Stimulated activated CD4-positive, alpha-beta T cell treated with anti-CD3 and anti-CD28 coated beads, Interleukin-2, amount 100 ng/mL, for 4 hours (primary cell): ENCODE measurements at regions not wholly inside any gene's neighbourhood (a gene's known extent, or its start where the extent isn't known, plus 50 kb on each side); places are given as distances from the start of the nearest gene placed in this dataset.

Experiments used
- DNase-seq: peaks from one replicate; pipeline ENCODE4 v3.0.0-alpha.2; 2020; ENCODE audit warnings: low read depth

DNA sequence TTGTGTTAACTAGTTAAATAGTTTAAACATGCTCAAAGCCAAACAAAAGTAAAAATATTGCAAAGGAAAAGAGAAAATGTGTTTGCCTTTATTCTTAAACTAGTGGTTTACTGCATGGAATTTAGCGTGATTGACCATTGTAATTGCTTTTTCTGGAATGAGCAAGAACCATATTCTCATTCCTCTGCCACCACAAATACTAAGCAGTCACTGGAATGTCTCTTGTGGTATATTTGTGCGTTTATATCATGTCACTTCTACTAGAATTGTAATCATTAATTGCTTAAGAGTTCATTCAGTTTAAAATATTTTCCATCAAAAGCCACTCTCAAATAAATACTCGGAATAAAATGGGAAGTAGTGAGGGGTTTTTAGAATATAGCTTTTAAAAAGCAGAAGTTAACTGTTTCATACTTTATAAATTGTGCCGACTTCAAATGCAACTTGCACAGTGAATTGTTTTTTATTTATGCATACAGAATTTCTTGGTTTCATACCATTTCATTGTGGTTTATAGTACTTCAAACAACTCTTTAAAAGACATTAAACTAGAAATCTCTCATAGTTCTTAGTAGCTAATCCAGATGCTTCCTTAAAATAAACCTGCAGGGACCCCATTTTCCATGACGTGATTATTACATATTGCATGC is 288.1 kb downstream of the EPHA4 start:
- DNase-seq, result no peak

DNA sequence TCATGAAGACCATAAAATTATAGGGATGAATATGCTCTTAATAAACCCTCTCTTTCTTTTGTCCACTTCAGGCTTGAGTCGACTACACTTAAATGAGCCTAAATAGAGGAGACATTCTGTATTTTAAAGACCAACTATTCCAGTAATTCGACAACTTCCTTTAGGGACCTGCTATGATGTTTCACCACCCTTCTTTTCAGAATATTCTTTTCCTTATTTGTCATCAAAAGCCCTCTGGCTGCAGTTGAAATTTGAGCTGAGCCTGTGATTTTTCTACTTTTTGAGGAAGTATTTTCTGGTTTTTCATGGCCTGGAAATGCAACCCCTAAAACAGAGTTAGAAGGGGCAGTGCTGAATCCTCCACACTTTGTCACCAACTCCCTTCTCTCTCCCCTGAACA is 287.0 kb downstream of the EPHA4 start:
- DNase-seq, result no peak

DNA sequence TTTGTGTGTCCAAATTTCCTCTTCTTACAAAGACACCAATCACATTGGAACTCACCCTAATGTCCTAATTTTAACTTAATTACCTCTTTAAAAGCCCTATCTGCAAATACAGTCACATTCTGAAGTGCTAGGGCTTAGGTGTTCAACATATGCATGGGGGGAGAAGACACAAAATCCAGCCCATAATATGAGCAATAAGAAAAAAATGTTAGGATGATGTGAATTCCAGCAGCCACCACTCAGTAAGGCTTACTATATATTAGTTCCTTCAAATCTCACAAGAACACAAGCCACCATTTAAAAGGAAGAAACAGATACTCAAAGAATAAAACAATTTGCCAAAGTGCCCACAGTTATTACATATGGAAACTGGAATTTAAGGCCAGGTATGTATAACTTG is 285.7 kb downstream of the EPHA4 start:
- DNase-seq, result no peak

DNA sequence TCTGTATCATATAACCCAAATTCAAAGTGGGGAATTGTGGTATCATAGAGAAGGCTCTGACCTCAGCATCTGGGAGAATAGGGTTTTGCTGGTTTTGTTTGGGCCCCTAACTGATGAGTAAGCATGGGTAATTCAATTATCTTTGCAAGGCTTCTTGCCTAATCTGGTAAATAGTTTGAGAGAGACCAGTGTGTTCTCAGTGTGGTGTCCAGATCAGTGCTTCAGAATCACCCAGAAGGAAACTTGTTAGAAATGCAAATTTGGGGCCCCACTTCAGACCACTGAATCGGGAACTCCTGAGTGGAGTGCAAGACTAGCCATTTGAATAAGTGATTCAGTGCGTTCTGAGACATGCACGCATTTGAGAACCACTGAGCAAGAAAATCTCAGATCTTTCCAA is 282.7 kb downstream of the EPHA4 start:
- no peak for DNase-seq

GRCh38 chr2:221289846-221290245 is 282.3 kb downstream of the EPHA4 start:
- DNase-seq, result no peak

- no peak for DNase-seq
These were observed 278.0 kb downstream of the EPHA4 start for GRCh38 chr2:221293949-221294742.

DNA sequence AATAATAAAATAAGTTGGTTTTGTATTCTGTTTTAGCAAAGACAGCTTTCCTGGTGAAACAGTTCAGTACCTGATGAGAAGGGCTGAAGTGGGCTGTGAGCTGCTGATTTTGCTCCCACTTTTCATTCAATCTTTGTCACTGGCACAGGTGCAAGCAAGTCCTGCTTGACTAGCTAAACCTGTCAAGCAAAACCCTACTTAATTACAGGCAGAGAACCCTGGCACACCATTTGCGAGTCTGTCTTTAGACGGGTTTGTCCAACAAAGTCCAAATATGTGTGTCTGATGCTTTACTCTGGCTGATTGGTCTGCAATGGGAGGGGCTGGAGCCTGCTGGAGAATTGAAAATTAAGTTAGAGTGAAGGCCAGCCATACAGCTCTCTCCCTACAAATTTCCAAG is 267.2 kb downstream of the EPHA4 start:
- no peak for DNase-seq

DNA sequence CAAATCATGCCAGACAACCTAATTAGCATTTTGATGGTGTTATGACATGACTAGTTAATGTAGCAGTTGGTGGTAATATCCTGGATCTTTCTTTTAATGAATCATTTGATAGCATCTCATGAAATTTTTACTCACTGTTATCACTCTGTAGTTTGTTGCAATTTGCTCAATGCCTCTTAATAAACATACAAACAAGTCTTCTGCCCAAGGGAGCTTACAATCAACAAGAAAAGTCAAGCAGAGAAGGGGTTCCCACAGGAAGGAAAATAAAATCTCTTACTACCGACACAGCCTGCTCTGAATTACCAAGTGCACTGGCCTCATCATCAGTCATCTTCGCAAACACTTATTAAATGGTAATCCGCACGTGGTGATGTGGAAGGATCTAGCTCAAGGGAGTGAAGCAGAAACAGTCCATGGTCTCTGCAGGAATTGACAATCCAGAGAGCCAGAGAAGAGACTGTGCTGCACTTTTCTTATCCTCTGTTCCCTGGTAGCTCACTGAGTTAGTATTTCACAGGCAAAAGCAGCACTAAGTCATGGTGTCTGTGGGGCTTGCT is 263.5 kb downstream of the EPHA4 start:
- DNase-seq, result no peak

DNA sequence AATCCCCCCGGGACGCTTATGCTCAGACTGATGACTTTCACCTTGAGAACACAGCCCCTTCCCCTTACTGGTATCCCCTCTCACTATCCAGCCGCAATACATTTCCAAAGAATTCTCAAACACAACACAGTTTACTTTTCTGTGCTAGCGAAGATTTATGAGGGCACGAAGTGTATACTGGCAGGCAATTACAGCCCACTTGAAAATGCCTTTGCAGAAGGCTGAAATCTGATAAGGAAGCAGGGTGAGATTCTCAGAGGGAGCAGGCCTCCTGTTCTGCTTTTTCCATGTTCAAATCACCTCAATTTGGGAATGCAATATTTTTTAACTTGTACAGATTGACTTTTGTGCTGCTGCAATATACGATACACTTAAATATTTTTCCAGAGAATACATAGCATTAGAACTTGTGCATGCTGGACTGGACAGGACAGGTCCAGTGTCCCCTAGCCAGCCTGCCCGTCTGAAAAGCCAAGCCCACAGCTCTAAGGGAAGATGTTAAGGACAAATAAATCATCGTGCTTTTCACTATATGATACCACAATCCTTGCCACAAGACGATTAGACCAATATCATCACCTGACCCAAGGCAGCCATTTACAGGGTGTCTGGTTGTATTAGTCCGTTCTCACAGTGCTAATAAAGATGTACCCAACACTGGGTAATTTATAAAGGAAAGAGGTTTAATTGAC is 262.1 kb downstream of the EPHA4 start:
- no peak for DNase-seq

DNA sequence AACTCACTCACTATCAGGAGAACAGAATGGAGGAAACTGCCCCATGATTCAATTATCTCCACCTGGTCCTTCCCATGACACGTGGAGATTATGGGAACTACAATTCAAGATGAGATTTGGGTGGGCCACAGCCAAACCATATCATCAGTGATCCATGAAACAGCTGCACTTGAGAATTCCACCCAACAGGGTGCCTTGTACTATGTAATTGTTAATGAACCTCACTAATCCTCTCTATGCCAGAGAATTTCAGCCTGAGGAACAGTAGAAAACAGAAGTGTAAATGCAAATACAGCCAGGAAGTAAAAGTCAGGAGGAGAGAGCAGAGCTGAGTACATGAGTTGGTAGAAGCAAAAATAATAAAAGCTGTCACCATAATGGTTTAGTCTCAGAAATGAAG is 261.4 kb downstream of the EPHA4 start:
- no peak for DNase-seq

DNA sequence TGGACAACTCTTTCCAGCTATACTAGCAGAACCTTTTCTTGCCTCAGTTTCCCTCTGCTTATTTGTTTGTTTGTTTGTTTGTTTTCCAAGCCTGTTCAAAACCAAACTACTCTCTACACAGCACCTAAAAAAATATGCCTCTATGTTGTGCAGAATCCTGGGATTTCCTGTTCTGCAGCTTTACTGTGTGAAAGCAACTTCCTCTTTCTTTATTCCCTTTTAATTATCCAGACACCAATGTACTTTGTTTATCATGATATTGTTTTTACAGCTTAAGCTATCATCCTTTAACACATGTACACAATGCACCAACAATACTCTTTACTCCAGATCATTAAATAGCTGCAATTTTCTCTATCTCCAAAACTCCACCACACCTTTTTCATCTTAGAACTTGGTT is 259.5 kb downstream of the EPHA4 start:
- no peak for DNase-seq

- no peak for DNase-seq
These were observed 257.3 kb downstream of the EPHA4 start for GRCh38 chr2:221314786-221315185.

- no peak for DNase-seq
These were observed 253.6 kb downstream of the EPHA4 start for GRCh38 chr2:221318376-221319130.

DNA sequence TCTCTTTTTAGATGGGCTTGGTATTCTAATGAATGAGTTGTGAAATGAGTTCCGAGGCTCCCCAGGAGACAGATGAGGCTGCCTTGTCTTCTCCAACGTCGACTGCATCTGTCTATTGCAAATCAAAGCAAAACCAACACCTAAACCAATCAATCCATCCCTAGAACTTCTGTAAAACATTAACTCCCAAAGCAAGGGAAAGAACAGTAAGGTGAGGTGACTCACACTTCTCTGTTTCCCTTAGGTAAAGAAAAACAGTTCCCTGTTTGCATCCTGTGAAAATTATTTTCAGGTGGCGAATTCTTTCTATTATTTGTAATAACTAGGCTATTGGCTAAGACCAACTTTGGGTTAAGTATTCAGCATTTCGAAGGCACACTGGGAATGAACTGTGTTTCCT is 249.4 kb downstream of the EPHA4 start:
- no peak for DNase-seq

DNA sequence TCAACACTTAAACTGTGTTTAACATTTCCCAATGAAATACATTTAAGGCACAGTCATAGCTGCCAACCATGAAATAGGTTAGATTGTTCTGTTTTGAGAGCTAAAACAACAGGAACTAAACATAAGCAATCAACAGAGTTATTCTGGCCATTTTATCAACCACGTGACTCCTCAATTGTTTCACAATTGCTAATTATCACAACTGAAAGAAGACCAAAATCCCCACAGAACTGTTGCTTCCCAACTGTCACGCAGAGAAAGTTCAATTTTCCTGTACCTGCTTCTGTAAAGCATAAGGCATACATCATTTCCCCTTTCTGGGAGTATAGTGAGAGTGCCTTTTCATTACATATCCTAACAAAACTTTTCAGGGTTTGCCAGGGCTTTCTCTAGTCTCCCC is 248.6 kb downstream of the EPHA4 start:
- DNase-seq, result no peak

DNA sequence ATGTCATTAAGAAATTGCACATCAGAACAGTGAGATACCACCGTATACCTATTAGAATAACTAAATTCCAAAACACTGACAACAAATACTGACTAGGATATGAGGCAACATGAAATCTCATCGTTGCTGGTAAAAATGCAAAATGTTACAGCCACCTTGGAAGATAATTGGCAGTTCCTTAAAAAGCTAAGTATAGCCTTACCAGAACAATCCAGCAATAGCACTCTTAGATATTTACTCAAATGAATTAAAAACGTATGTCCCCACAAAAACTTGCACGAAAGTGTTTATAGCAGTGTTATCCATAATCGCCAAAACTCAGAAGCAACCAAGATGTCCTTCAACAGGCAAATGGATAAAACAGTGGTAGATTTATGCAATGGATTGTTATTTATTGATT is 241.7 kb downstream of the EPHA4 start:
- DNase-seq, result no peak

DNA sequence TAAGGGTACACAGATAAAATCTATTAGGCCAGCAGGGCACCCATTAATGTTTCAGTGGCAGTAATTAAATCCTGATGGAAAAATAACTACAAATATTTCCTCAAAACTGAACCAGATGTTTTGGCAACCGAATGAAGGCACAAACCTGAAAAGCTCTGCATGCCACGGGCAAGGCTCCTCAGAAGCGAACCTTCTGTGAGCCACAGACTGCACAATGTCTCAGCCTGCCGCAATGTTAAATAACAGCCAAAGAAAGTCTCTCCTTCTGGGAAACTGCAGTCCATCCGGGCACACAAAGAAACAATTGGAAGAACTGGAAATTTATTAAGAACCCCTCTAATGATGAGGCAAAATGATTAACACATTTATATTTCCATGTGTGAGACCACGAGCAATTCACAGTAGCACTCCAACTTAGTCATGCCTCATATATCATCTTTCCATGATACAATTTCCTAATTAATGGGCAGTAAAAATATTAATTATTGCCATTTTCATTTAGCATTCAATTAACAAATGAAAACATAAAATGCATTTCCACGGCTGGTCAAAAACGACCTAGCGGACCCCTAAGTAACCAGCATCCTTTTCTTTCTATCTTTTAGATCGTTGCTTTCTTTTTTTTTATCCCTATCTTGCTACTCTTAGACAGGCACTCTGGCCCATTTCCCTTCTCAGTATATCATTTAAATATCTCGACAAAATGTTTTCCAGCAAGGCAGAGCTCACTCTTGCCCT is 237.5 kb downstream of the EPHA4 start:
- no peak for DNase-seq

DNA sequence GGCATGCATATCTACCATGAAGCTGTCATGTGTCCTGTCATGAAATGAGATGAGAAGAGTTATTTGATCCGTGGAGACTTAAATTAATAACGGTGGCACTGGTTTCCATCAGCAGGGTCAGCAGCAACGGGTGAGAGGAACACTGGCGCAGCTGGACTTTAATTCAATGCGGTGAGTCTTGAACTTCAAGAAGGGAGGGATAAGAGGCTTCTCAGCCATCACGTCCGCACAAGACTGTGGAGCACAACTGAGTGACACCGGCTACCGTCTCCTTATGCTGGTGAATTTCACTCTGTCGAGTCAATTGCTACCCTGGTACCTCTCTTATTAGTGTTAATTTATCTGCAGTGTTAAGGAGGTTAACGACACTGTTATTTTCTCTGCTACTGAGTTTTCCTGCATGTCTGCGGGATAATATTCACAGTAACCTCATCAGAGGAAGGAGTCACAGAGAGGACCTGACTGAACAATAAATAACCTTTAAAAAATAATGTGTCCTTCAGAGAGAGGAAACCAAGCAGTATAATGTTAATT is 236.8 kb downstream of the EPHA4 start:
- no peak for DNase-seq

DNA sequence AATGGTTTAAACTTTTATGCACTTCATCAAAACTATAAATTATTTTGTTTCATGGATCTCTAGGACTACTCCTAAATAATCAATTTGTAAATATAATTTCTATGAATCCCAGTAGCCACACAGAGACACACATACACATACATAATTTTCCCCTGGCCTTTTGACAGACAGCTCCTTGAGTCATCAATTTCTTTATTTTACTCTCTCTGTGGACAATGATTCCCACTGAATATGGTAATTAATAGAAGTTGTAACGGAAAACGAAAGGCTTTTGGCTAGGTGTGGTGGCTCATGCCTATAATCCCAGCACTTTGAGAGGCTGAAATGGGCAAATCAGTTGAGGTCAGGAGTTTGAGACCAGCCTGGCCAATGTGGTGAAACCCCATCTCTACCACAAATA is 235.1 kb downstream of the EPHA4 start:
- no peak for DNase-seq

DNA sequence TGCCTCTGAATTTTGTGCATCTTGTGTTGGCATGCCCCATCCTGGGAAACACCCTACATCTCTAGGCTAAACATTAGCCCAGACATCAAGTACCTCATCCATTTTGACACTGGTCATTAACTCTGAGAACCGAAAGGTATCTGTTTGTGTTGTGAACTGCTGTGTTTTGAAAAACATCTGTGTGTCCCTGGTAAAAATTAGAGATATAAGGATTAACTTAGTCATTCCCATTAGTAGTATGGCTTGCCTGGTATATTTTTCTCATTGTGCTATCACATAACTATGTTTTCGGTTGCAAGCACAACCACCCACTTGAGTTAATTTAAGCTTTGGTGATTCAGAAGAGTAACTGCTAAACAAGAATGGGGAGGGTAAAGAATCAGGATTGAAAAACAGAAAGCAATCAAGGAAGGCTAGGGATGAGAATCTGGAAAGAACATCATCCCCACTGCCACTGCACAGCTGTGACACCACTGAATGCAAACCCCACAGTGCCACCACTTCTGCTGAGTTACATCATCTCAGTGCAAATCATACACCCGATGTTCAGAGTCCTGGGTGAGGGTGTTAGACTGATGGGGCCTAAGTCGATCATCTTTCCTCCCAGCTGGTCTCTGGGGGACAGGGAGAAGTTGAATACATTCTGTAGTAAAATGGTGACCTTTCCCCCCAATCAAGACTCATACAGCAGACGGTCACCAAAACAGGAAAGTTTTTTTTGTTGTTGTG is 234.0 kb downstream of the EPHA4 start:
- no peak for DNase-seq

- DNase-seq, result no peak
These were observed 229.7 kb downstream of the EPHA4 start for GRCh38 chr2:221342388-221342787.
